Urinary bladder (tissue), 3 donors: ENCODE measurements at regions not wholly inside any gene's neighbourhood (a gene's known extent, or its start where the extent isn't known, plus 50 kb on each side); places are given as distances from the start of the nearest gene placed in this dataset.

Experiments
- DNase-seq: peaks from one replicate; pipeline ENCODE4 v3.0.0-alpha.2; 2015; ENCODE audit errors: extremely low spot score
- H3K27ac ChIP-seq: one replicate; pipeline ENCODE4 v1.5.1; 2013; ENCODE audit warnings: low read depth, mild to moderate bottlenecking, moderate library complexity
- H3K36me3 ChIP-seq: one replicate; pipeline ENCODE4 v1.6.1; 2013; ENCODE audit warnings: mild to moderate bottlenecking, moderate library complexity; ENCODE audit not compliant: insufficient read depth
- H3K4me1 ChIP-seq: one replicate; pipeline ENCODE4 v1.6.1; 2013; ENCODE audit warnings: mild to moderate bottlenecking, moderate library complexity; ENCODE audit not compliant: insufficient read depth
- H3K4me3 ChIP-seq: one replicate; pipeline ENCODE4 v1.5.1; 2013; ENCODE audit warnings: low read depth, low read length
- WGBS: extraction: QIAGEN DNeasy Blood & Tissue Kit; methylation state at CpG from one replicate; pipeline ENCODE4 v1.1.7; 2013; 5-methylcytosine and 5-hydroxymethylcytosine counted together
- donor health status: healthy with polysubstance abuse.
- donor health status: healthy.

GRCh38 chr17:5870231-5870953 lies 199.8 kb upstream of the WSCD1 start:
- 84% methylated on average over 6 of the region's 6 CpGs for WGBS
- no peak for DNase-seq
- no peaks in the 10 kb centered on the region for H3K4me1 ChIP-seq
- H3K4me3 ChIP-seq = no peak overlapping the region
- no peak overlapping the region for H3K27ac ChIP-seq
- H3K36me3 ChIP-seq = no peaks in the 10 kb centered on the region

- DNase-seq = no peak
- H3K36me3 ChIP-seq = no peaks in the 10 kb centered on the region
- H3K4me3 ChIP-seq = no peak overlapping the region
- WGBS = 89% methylated on average over 10 of the region's 10 CpGs
- no peaks in the 10 kb centered on the region for H3K4me1 ChIP-seq
- H3K27ac ChIP-seq = no peak overlapping the region
Measured at GRCh38 chr17:5871666-5872065, 198.5 kb upstream of the WSCD1 start.

GRCh38 chr17:5872831-5873230 lies 197.3 kb upstream of the WSCD1 start:
- Histone ChIP-seq H3K4me3 (no peak overlapping the region), H3K36me3 (no peaks in the 10 kb centered on the region), H3K27ac (no peak overlapping the region), H3K4me1 (no peaks in the 10 kb centered on the region)
- 88% methylated on average over 9 of the region's 9 CpGs for WGBS
- DNase-seq = no peak

GRCh38 chr17:5873781-5874180 lies 196.4 kb upstream of the WSCD1 start:
- H3K27ac ChIP-seq = no peak overlapping the region
- DNase-seq = no peak
- no peaks in the 10 kb centered on the region for H3K36me3 ChIP-seq
- no peaks in the 10 kb centered on the region for H3K4me1 ChIP-seq
- H3K4me3 ChIP-seq = no peak overlapping the region
- 60% methylated on average over 4 of the region's 4 CpGs for WGBS

GRCh38 chr17:5874486-5874885 lies 195.7 kb upstream of the WSCD1 start:
- no peak for DNase-seq
- no peaks in the 10 kb centered on the region for H3K4me1 ChIP-seq
- H3K27ac ChIP-seq = no peak overlapping the region
- no peak overlapping the region for H3K4me3 ChIP-seq
- H3K36me3 ChIP-seq = no peaks in the 10 kb centered on the region
- 61% methylated on average over 6 of the region's 6 CpGs for WGBS

- H3K27ac ChIP-seq = no peak overlapping the region
- no peak overlapping the region for H3K4me3 ChIP-seq
- 44% methylated on average over 1 of the region's 1 CpG for WGBS
- H3K4me1 ChIP-seq = no peaks in the 10 kb centered on the region
- H3K36me3 ChIP-seq = no peaks in the 10 kb centered on the region
- DNase-seq = no peak
Measured at GRCh38 chr17:5877366-5877765, 192.8 kb upstream of the WSCD1 start.

- no peak for DNase-seq
- Histone ChIP-seq H3K4me1 (no peaks in the 10 kb centered on the region), H3K36me3 (no peaks in the 10 kb centered on the region), H3K27ac (no peak overlapping the region), H3K4me3 (no peak overlapping the region)
- 37% methylated on average over 10 of the region's 10 CpGs for WGBS
Measured at GRCh38 chr17:5877948-5878347, 192.2 kb upstream of the WSCD1 start.

- 77% methylated on average over 6 of the region's 6 CpGs for WGBS
- no peaks in the 10 kb centered on the region for H3K36me3 ChIP-seq
- H3K27ac ChIP-seq = no peak overlapping the region
- no peaks in the 10 kb centered on the region for H3K4me1 ChIP-seq
- no peak for DNase-seq
- no peak overlapping the region for H3K4me3 ChIP-seq
Measured at GRCh38 chr17:5881849-5882248, 188.3 kb upstream of the WSCD1 start.

GRCh38 chr17:5883775-5884665 lies 186.2 kb upstream of the WSCD1 start:
- Histone ChIP-seq H3K4me1 (no peaks in the 10 kb centered on the region), H3K27ac (no peak overlapping the region), H3K4me3 (no peak overlapping the region), H3K36me3 (no peaks in the 10 kb centered on the region)
- 68% methylated on average over 13 of the region's 13 CpGs for WGBS
- DNase-seq = peak; percentile 31

- no peak overlapping the region for H3K27ac ChIP-seq
- 87% methylated on average over 4 of the region's 4 CpGs for WGBS
- H3K36me3 ChIP-seq = no peaks in the 10 kb centered on the region
- H3K4me1 ChIP-seq = no peaks in the 10 kb centered on the region
- H3K4me3 ChIP-seq = no peak overlapping the region
- no peak for DNase-seq
Measured at GRCh38 chr17:5885336-5885735, 184.8 kb upstream of the WSCD1 start.

GRCh38 chr17:5888811-5889210 lies 181.4 kb upstream of the WSCD1 start:
- H3K4me1 ChIP-seq = no peaks in the 10 kb centered on the region
- H3K4me3 ChIP-seq = no peak overlapping the region
- DNase-seq = no peak
- no peak overlapping the region for H3K27ac ChIP-seq
- 59% methylated on average over 2 of the region's 2 CpGs for WGBS
- H3K36me3 ChIP-seq = no peaks in the 10 kb centered on the region

- H3K36me3 ChIP-seq = no peaks in the 10 kb centered on the region
- H3K4me1 ChIP-seq = no peaks in the 10 kb centered on the region
- H3K4me3 ChIP-seq = no peak overlapping the region
- 36% methylated on average over 3 of the region's 3 CpGs for WGBS
- no peak for DNase-seq
- no peak overlapping the region for H3K27ac ChIP-seq
Measured at GRCh38 chr17:5892921-5893675, 177.1 kb upstream of the WSCD1 start.

GRCh38 chr17:5893741-5894140 lies 176.4 kb upstream of the WSCD1 start:
- no peak for DNase-seq

More at GRCh38 chr17:5893741-5894140, 176.4 kb upstream of the WSCD1 start:
- no peak overlapping the region for H3K4me3 ChIP-seq
- 50% methylated on average over 5 of the region's 5 CpGs for WGBS
- no peaks in the 10 kb centered on the region for H3K36me3 ChIP-seq
- no peak overlapping the region for H3K27ac ChIP-seq
- no peaks in the 10 kb centered on the region for H3K4me1 ChIP-seq
